Left ventricle myocardium inferior (tissue), 1 donor: ENCODE measurements at regions not wholly inside any gene's neighbourhood (a gene's known extent, or its start where the extent isn't known, plus 50 kb on each side); places are given as distances from the start of the nearest gene placed in this dataset.

Source experiments
- DNase-seq: peaks from one replicate; pipeline ENCODE4 v3.0.0-alpha.2; 2020
- H3K27ac ChIP-seq: fragments of 200-600 bp; replicated peaks from 2 replicates; pipeline ENCODE4 v1.8.0; 2021
- H3K27me3 ChIP-seq: fragments of 200-600 bp; 2 replicates; pipeline ENCODE4 v1.8.0; 2021; ENCODE audit warnings: low read depth
- H3K36me3 ChIP-seq: fragments of 200-600 bp; 2 replicates; pipeline ENCODE4 v1.8.0; 2021
- H3K4me1 ChIP-seq: fragments of 200-600 bp; 2 replicates; pipeline ENCODE4 v1.8.0; 2021
- H3K4me3 ChIP-seq: fragments of 200-600 bp; 2 replicates; pipeline ENCODE4 v1.8.0; 2021; ENCODE audit warnings: mild to moderate bottlenecking, moderate library complexity
- H3K9me3 ChIP-seq: fragments of 200-600 bp; replicated peaks from 2 replicates; pipeline ENCODE4 v1.8.0; 2021
- CTCF ChIP-seq: fragments of 200-600 bp; IDR thresholded peaks from 2 replicates; pipeline ENCODE4 v1.8.0; 2021; ENCODE audit warnings: antibody characterized with exemption, mild to moderate bottlenecking, borderline replicate concordance
- intact Hi-C: fragments of 100-400 bp; cut with micrococcal nuclease; formaldehyde crosslinking; loops from one replicate; pipeline ENCODE4 v1.11.0; 2022
- donor health status: DM: no; HTN: yes; CAD: no; lungs with severe emphysema.

- H3K36me3 ChIP-seq = no peaks in the 10 kb centered on the region
- no peak for DNase-seq
- intact Hi-C loops = loop anchor here (10.0 kb wide), 1 partner anchor 715 kb away; no protein-coding TSS in a partner anchor
- H3K4me1 ChIP-seq = no peaks in the 10 kb centered on the region
- H3K4me3 ChIP-seq = no peak overlapping the region
- H3K9me3 ChIP-seq = no peaks in the 10 kb centered on the region
- no peak for TF ChIP-seq CTCF
- no peak overlapping the region for H3K27ac ChIP-seq
- H3K27me3 ChIP-seq = no peaks in the 10 kb centered on the region
Measured at GRCh38 chr4:11739992-11740391, 311.3 kb upstream of the HS3ST1 start.

DNA sequence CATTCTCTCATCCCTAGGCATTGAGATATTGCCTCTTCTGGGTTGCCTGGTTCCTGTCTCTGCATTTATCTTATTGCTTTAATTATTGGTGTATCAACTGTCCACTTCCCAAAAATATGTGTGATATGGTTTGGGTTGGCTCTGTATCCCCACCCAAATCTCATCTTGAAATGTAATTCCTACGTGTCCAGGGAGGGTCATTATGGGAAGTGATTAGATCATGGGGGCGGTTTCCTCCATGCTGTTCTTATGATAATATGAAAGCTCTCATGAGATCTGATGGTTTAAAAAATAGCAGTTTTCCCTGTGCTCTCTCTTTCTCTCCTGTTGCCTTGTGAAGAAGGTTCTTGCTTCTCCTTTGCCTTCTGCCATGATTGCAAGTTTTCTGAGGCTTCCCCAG, 308.3 kb upstream of the HS3ST1 start:
- Histone ChIP-seq H3K27me3 (no peaks in the 10 kb centered on the region), H3K36me3 (no peaks in the 10 kb centered on the region), H3K4me3 (no peak overlapping the region), H3K9me3 (no peaks in the 10 kb centered on the region), H3K27ac (no peak overlapping the region), H3K4me1 (no peaks in the 10 kb centered on the region)
- intact Hi-C loops = no loop called here
- no peak for TF ChIP-seq CTCF
- no peak for DNase-seq

DNA sequence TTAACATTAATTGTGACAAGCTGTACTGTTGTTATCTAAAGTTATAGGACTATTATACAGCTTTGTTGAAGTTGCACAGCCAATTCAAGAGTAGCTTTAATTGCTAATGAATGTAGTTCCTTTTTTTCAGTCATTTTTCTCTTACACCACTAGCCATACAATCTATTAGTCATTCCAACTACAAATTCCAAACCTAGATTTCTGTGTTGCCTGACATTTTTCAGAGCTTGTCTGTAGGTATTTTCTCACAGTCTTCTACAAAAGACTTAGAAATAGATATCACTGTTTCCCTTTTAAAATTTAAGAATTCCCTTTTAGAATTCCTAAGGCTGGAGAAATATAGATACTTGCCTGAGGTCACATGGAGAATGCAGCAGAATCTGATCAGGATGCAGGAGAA, 307.0 kb upstream of the HS3ST1 start:
- no peaks in the 10 kb centered on the region for H3K9me3 ChIP-seq
- no peaks in the 10 kb centered on the region for H3K27me3 ChIP-seq
- intact Hi-C loops = no loop called here
- no peak for TF ChIP-seq CTCF
- H3K27ac ChIP-seq = no peak overlapping the region
- DNase-seq = no peak
- no peaks in the 10 kb centered on the region for H3K4me1 ChIP-seq
- no peaks in the 10 kb centered on the region for H3K36me3 ChIP-seq
- no peak overlapping the region for H3K4me3 ChIP-seq

GRCh38 chr4:11732155-11732554, 303.5 kb upstream of the HS3ST1 start:
- no peaks in the 10 kb centered on the region for H3K27me3 ChIP-seq
- no peaks in the 10 kb centered on the region for H3K9me3 ChIP-seq
- no peak for TF ChIP-seq CTCF
- no peak overlapping the region for H3K27ac ChIP-seq
- no peak overlapping the region for H3K4me3 ChIP-seq
- DNase-seq = no peak
- no peaks in the 10 kb centered on the region for H3K4me1 ChIP-seq
- no peaks in the 10 kb centered on the region for H3K36me3 ChIP-seq
- intact Hi-C loops = no loop called here

GRCh38 chr4:11730545-11730944, 301.9 kb upstream of the HS3ST1 start:
- no peaks in the 10 kb centered on the region for H3K36me3 ChIP-seq
- H3K4me1 ChIP-seq = no peaks in the 10 kb centered on the region
- no peak for TF ChIP-seq CTCF
- H3K27ac ChIP-seq = no peak overlapping the region
- DNase-seq = no peak
- intact Hi-C loops = no loop called here
- H3K9me3 ChIP-seq = no peaks in the 10 kb centered on the region
- no peaks in the 10 kb centered on the region for H3K27me3 ChIP-seq
- H3K4me3 ChIP-seq = no peak overlapping the region

DNA sequence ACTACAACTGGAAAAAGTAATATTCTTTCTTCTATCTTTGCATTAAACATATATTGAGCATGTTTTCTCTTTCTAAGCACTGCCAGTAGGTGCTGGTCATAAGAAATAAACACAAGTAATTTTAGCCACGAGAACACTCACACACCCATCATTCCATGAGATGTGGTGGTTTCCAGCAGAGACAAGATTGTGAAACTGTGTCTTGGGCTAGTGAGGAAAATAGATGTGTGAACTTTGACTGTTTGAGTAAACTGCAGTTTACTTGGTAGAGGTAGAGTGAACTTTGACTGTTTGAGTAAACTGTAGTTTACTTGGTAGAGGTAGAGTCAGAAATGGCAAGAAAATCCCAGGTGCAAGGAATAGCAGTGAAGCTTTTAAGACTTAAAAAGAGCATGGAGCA, 300.9 kb upstream of the HS3ST1 start:
- Histone ChIP-seq H3K27me3 (no peaks in the 10 kb centered on the region), H3K4me3 (no peak overlapping the region), H3K9me3 (no peaks in the 10 kb centered on the region), H3K27ac (no peak overlapping the region), H3K4me1 (no peaks in the 10 kb centered on the region), H3K36me3 (no peaks in the 10 kb centered on the region)
- DNase-seq = no peak
- intact Hi-C loops = no loop called here
- TF ChIP-seq CTCF = no peak
